ENCODE measurements at regions not wholly inside any gene's neighbourhood (a gene's known extent, or its start where the extent isn't known, plus 50 kb on each side); places are given as distances from the start of the nearest gene placed in this dataset.

DNA sequence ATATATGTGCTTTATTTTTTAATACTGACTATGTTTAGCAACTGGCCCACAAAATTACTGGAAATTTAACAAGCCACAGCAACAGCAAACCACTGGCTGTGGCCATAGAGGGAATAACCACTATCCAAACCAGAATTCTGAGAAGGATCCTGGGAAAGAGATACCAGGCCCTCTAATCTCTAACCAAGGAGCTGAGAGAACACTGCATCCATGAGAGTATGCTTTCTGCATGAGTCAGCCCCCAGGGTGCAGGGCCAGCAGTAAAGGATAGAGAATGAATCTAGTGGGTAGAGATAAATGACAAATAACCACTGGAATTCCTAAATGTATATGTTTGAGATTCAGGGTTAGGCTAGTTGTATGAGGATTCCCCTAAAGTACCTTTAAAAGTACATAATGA, 221.8 kb downstream of the KIT start:
- no peaks in the 10 kb centered on the region for H3K9me3 ChIP-seq
- no peaks in the 10 kb centered on the region for H3K36me3 ChIP-seq (ENCODE audit: low read depth, missing control alignments)
- no peaks in the 10 kb centered on the region for H3K4me1 ChIP-seq
- no peak overlapping the region for H3K27ac ChIP-seq
- H3K4me3 ChIP-seq: no peak overlapping the region
- no peak for TF ChIP-seq POLR2A (IDR thresholded peaks at IDR 0.05)
- TF ChIP-seq, protein P1, sequence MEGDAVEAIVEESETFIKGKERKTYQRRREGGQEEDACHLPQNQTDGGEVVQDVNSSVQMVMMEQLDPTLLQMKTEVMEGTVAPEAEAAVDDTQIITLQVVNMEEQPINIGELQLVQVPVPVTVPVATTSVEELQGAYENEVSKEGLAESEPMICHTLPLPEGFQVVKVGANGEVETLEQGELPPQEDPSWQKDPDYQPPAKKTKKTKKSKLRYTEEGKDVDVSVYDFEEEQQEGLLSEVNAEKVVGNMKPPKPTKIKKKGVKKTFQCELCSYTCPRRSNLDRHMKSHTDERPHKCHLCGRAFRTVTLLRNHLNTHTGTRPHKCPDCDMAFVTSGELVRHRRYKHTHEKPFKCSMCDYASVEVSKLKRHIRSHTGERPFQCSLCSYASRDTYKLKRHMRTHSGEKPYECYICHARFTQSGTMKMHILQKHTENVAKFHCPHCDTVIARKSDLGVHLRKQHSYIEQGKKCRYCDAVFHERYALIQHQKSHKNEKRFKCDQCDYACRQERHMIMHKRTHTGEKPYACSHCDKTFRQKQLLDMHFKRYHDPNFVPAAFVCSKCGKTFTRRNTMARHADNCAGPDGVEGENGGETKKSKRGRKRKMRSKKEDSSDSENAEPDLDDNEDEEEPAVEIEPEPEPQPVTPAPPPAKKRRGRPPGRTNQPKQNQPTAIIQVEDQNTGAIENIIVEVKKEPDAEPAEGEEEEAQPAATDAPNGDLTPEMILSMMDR (IDR thresholded peaks at IDR 0.05): no peak
- intact Hi-C loops (cut with DNase I; ENCODE audit: low total_unique reads): no loop called here
- DNase-seq: no peak
- no peaks in the 10 kb centered on the region for H3K27me3 ChIP-seq

- no peaks in the 10 kb centered on the region for H3K4me1 ChIP-seq
- no peaks in the 10 kb centered on the region for H3K36me3 ChIP-seq (ENCODE audit: low read depth, missing control alignments)
- 100% methylated on average over 2 of the region's 2 CpGs for WGBS, 2 donors
- TF ChIP-seq, protein P1 (IDR thresholded peaks at IDR 0.05): no peak
- no peak for TF ChIP-seq POLR2A (IDR thresholded peaks at IDR 0.05)
- H3K9me3 ChIP-seq: no peaks in the 10 kb centered on the region
- no peak overlapping the region for H3K27ac ChIP-seq
- DNase-seq: no peak
- H3K4me3 ChIP-seq: no peak overlapping the region
- intact Hi-C loops (cut with DNase I; ENCODE audit: low total_unique reads): no loop called here
- H3K27me3 ChIP-seq: no peaks in the 10 kb centered on the region
Measured at GRCh38 chr4:54877006-54877405, 219.2 kb downstream of the KIT start.

DNA sequence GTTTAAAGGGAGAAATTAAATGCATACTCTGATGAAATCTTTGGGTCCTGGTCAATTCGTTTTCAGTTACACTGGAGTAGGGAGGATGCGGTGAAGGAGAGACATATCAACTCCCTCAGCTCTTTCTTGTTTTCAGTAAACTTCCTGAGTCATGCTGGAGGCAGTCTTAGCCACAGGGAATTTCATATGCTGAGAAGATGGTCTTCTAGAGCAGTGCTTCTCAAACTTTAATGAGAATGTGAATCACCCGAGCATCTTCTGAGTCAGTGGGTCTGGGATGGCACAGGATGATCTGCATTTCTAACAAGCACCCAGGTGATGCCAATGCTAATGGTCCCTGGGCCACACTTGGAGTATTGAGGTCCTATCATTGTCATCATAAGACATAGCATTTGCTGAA, 214.5 kb downstream of the KIT start:
- WGBS, 2 donors: 77 to 89% methylated on average over 3 of the region's 3 CpGs
- Histone ChIP-seq H3K4me3 (no peak overlapping the region), H3K36me3 (ENCODE audit: low read depth, missing control alignments) (no peaks in the 10 kb centered on the region), H3K9me3 (no peaks in the 10 kb centered on the region), H3K27ac (no peak overlapping the region), H3K27me3 (no peaks in the 10 kb centered on the region), H3K4me1 (no peaks in the 10 kb centered on the region)
- TF ChIP-seq, protein P1 (IDR thresholded peaks at IDR 0.05): no peak
- TF ChIP-seq POLR2A (IDR thresholded peaks at IDR 0.05): no peak
- intact Hi-C loops (cut with DNase I; ENCODE audit: low total_unique reads): no loop called here
- no peak for DNase-seq

DNA sequence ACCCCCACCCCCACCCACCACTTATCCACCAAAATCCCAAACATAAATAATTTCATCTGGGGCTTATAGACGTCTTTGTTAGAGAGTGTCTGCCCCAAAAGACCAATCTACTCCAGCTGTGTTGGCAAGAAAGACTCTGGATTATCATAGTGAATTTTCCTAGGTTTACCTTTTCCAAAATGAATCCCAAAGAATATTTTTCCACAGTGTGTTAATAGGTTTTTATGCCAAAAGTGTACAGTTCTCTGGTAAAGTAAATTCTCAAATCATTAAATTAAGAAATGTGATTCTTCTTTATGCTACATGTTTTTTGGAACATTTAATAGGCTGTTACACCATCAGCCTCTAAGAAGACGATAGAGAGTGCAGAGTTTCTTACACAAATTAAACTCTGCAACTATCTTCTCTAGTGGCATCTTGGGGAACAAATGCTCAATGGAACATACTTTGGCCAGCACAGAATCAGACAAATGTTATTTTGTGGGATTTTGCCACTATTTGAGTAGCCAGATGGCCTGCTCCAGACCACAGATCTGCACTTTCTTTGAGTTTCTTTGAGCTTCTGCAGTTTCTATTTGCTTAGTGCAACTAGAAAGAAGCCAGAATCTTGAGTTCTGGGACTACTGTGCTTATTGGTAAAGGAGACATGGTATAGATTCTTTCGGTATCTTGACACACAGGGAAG, 206.0 kb downstream of the KIT start:
- Histone ChIP-seq H3K27ac (no peak overlapping the region), H3K9me3 (no peaks in the 10 kb centered on the region), H3K4me3 (no peak overlapping the region), H3K36me3 (ENCODE audit: low read depth, missing control alignments) (no peaks in the 10 kb centered on the region), H3K27me3 (no peaks in the 10 kb centered on the region), H3K4me1 (no peaks in the 10 kb centered on the region)
- intact Hi-C loops (cut with DNase I; ENCODE audit: low total_unique reads): no loop called here
- TF ChIP-seq, protein P1 (IDR thresholded peaks at IDR 0.05): no peak
- no peak for DNase-seq
- WGBS, 2 donors: 82 to 91% methylated on average over 3 of the region's 3 CpGs

GRCh38 chr4:54861201-54861600, 203.4 kb downstream of the KIT start:
- no peak for DNase-seq
- intact Hi-C loops (cut with DNase I; ENCODE audit: low total_unique reads): no loop called here
- H3K27me3 ChIP-seq: no peaks in the 10 kb centered on the region
- H3K4me1 ChIP-seq: no peaks in the 10 kb centered on the region
- no peaks in the 10 kb centered on the region for H3K9me3 ChIP-seq
- TF ChIP-seq POLR2A (IDR thresholded peaks at IDR 0.05): no peak
- TF ChIP-seq, protein P1 (IDR thresholded peaks at IDR 0.05): no peak
- H3K36me3 ChIP-seq (ENCODE audit: low read depth, missing control alignments): no peaks in the 10 kb centered on the region
- 86 to 87% methylated on average over 2 of the region's 2 CpGs for WGBS, 2 donors
- H3K4me3 ChIP-seq: no peak overlapping the region
- H3K27ac ChIP-seq: no peak overlapping the region
